ENCODE measurements at regions not wholly inside any gene's neighbourhood (a gene's known extent, or its start where the extent isn't known, plus 50 kb on each side); places are given as distances from the start of the nearest gene placed in this dataset.

- H3K36me3 ChIP-seq (ENCODE audit: insufficient read depth, low read length), result no peaks in the 10 kb centered on the region
- DNase-seq (ENCODE audit: low read depth) (no peak), FAIRE-seq (no peak)
- no peak overlapping the region for H3K4me3 ChIP-seq (ENCODE audit: insufficient read depth, low read depth, low read length)
- no peaks in the 10 kb centered on the region for H3K4me1 ChIP-seq (ENCODE audit: insufficient read depth, low read length)
- no peaks in the 10 kb centered on the region for H3K9me3 Mint-ChIP-seq (ENCODE audit: unreplicated experiment)
- no peak overlapping the region for H3K4me3 Mint-ChIP-seq (ENCODE audit: unreplicated experiment)
- H4K20me1 ChIP-seq (ENCODE audit: insufficient read depth, low read length), result no peaks in the 10 kb centered on the region
- no peaks in the 10 kb centered on the region for H3K36me3 Mint-ChIP-seq (ENCODE audit: low read depth, unreplicated experiment)
- TF ChIP-seq CTCF (IDR thresholded peaks at IDR 0.05; ENCODE audit: insufficient read depth, low read depth, low read length) (no peak), EZH2 (IDR thresholded peaks at IDR 0.05; ENCODE audit: insufficient read depth, low read length) (no peak)
- no peaks in the 10 kb centered on the region for H3K27me3 Mint-ChIP-seq (ENCODE audit: low read depth, unreplicated experiment)
- H3K9ac ChIP-seq (ENCODE audit: low read length), result no peak overlapping the region
- no peak overlapping the region for H3K27ac Mint-ChIP-seq (ENCODE audit: unreplicated experiment)
- H3K4me2 ChIP-seq (ENCODE audit: low read length), result no peak overlapping the region
- H2AFZ ChIP-seq (ENCODE audit: low read depth, low read length), result no peak overlapping the region
- H3K4me1 Mint-ChIP-seq (ENCODE audit: low read depth, unreplicated experiment), result no peaks in the 10 kb centered on the region
- H3K79me2 ChIP-seq (ENCODE audit: insufficient read depth, low read length), result no peaks in the 10 kb centered on the region
- no peak overlapping the region for H3K27ac ChIP-seq (ENCODE audit: low read depth, low read length)
- no peaks in the 10 kb centered on the region for H3K9me3 ChIP-seq (ENCODE audit: insufficient read depth, low read depth, low read length)
- H3K27me3 ChIP-seq (ENCODE audit: insufficient read depth, low read length), result no peaks in the 10 kb centered on the region
Observed at GRCh38 chr14:38073641-38074040, 134.1 kb upstream of the SSTR1 start.

- no peak overlapping the region for H3K27ac ChIP-seq (ENCODE audit: low read depth, low read length)
- H3K4me3 Mint-ChIP-seq (ENCODE audit: unreplicated experiment), result no peak overlapping the region
- no peak overlapping the region for H2AFZ ChIP-seq (ENCODE audit: low read depth, low read length)
- no peaks in the 10 kb centered on the region for H3K36me3 Mint-ChIP-seq (ENCODE audit: low read depth, unreplicated experiment)
- TF ChIP-seq CTCF (IDR thresholded peaks at IDR 0.05; ENCODE audit: insufficient read depth, low read depth, low read length), result no peak
- no peak for TF ChIP-seq EZH2 (IDR thresholded peaks at IDR 0.05; ENCODE audit: insufficient read depth, low read length)
- no peak overlapping the region for H3K9ac ChIP-seq (ENCODE audit: low read length)
- H3K4me2 ChIP-seq (ENCODE audit: low read length), result no peak overlapping the region
- H3K36me3 ChIP-seq (ENCODE audit: insufficient read depth, low read length), result no peaks in the 10 kb centered on the region
- DNase-seq (ENCODE audit: low read depth), result no peak
- H3K4me3 ChIP-seq (ENCODE audit: insufficient read depth, low read depth, low read length), result no peak overlapping the region
- no peaks in the 10 kb centered on the region for H4K20me1 ChIP-seq (ENCODE audit: insufficient read depth, low read length)
- no peaks in the 10 kb centered on the region for H3K9me3 ChIP-seq (ENCODE audit: insufficient read depth, low read depth, low read length)
- no peaks in the 10 kb centered on the region for H3K4me1 ChIP-seq (ENCODE audit: insufficient read depth, low read length)
- no peaks in the 10 kb centered on the region for H3K79me2 ChIP-seq (ENCODE audit: insufficient read depth, low read length)
- FAIRE-seq, result no peak
- no peak overlapping the region for H3K27ac Mint-ChIP-seq (ENCODE audit: unreplicated experiment)
- H3K4me1 Mint-ChIP-seq (ENCODE audit: low read depth, unreplicated experiment), result no peaks in the 10 kb centered on the region
- no peaks in the 10 kb centered on the region for H3K9me3 Mint-ChIP-seq (ENCODE audit: unreplicated experiment)
- no peaks in the 10 kb centered on the region for H3K27me3 ChIP-seq (ENCODE audit: insufficient read depth, low read length)
- no peaks in the 10 kb centered on the region for H3K27me3 Mint-ChIP-seq (ENCODE audit: low read depth, unreplicated experiment)
Observed at GRCh38 chr14:38074081-38074480, 133.6 kb upstream of the SSTR1 start.

- Mint-ChIP-seq H3K27ac (ENCODE audit: unreplicated experiment) (no peak overlapping the region), H3K4me3 (ENCODE audit: unreplicated experiment) (no peak overlapping the region), H3K4me1 (ENCODE audit: low read depth, unreplicated experiment) (no peaks in the 10 kb centered on the region), H3K36me3 (ENCODE audit: low read depth, unreplicated experiment) (no peaks in the 10 kb centered on the region), H3K9me3 (ENCODE audit: unreplicated experiment) (no peaks in the 10 kb centered on the region), H3K27me3 (ENCODE audit: low read depth, unreplicated experiment) (no peaks in the 10 kb centered on the region)
- H3K79me2 ChIP-seq (ENCODE audit: insufficient read depth, low read length), result no peaks in the 10 kb centered on the region
- no peak for DNase-seq (ENCODE audit: low read depth)
- H3K9ac ChIP-seq (ENCODE audit: low read length), result no peak overlapping the region
- no peaks in the 10 kb centered on the region for H3K36me3 ChIP-seq (ENCODE audit: insufficient read depth, low read length)
- no peak for FAIRE-seq
- H3K4me2 ChIP-seq (ENCODE audit: low read length), result no peak overlapping the region
- H3K27me3 ChIP-seq (ENCODE audit: insufficient read depth, low read length), result no peaks in the 10 kb centered on the region
- H3K4me3 ChIP-seq (ENCODE audit: insufficient read depth, low read depth, low read length), result no peak overlapping the region
- H2AFZ ChIP-seq (ENCODE audit: low read depth, low read length), result no peak overlapping the region
- TF ChIP-seq EZH2 (IDR thresholded peaks at IDR 0.05; ENCODE audit: insufficient read depth, low read length) (no peak), CTCF (IDR thresholded peaks at IDR 0.05; ENCODE audit: insufficient read depth, low read depth, low read length) (no peak)
- H3K27ac ChIP-seq (ENCODE audit: low read depth, low read length), result no peak overlapping the region
- H4K20me1 ChIP-seq (ENCODE audit: insufficient read depth, low read length), result no peaks in the 10 kb centered on the region
- no peaks in the 10 kb centered on the region for H3K4me1 ChIP-seq (ENCODE audit: insufficient read depth, low read length)
- H3K9me3 ChIP-seq (ENCODE audit: insufficient read depth, low read depth, low read length), result no peaks in the 10 kb centered on the region
Observed at GRCh38 chr14:38074754-38075153, 132.9 kb upstream of the SSTR1 start.

Measured in astrocyte (in vitro differentiated cells and primary cell).